ENCODE measurements at regions not wholly inside any gene's neighbourhood (a gene's known extent, or its start where the extent isn't known, plus 50 kb on each side); places are given as distances from the start of the nearest gene placed in this dataset.

DNA sequence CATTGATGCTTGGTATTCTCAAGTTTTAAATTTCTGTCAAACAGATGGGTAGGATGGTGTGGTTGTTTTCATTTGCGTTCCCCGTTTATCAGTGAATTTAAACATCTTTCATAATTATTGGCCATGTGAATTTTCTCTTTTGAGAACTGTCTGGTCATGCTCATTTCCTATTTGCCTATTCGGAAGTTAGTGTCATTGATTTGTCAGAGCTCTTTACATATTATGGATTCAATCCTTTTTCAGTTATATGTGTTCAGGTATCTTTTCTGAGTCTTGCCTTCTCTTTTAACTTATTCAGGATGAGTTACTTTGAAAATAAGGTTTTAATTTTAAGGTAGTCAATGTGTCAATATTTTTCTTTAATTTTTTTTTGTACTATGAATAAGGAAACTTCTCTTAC is 315.7 kb downstream of the MN1 start:
- TF ChIP-seq POLR2A (IDR thresholded peaks at IDR 0.05) (no peak), CTCF (IDR thresholded peaks at IDR 0.05) (no peak), EP300 (IDR thresholded peaks at IDR 0.05) (no peak)
